DOHH2 (cell line): ENCODE measurements at regions not wholly inside any gene's neighbourhood (a gene's known extent, or its start where the extent isn't known, plus 50 kb on each side); places are given as distances from the start of the nearest gene placed in this dataset.

Experiments
- H3F3A ChIP-seq: fragments of 200-600 bp; sonication (generic), shearing (Covaris generic); 2 replicates; pipeline ENCODE4 v1.6.0; 2016; ENCODE audit warnings: antibody characterized with exemption, mild to moderate bottlenecking; ENCODE audit not compliant: control insufficient read depth, insufficient read depth
- H3K27ac ChIP-seq: fragments of 200-600 bp; sonication (generic); 2 replicates; pipeline ENCODE4 v1.5.1; 2014; ENCODE audit warnings: low read depth, mild to moderate bottlenecking, low read length, moderate library complexity
- H3K27me3 ChIP-seq: fragments of 200-600 bp; sonication (generic); 2 replicates; pipeline ENCODE4 v1.6.1; 2014; ENCODE audit warnings: mild to moderate bottlenecking, low read length, mixed read lengths; ENCODE audit not compliant: control insufficient read depth
- H3K36me3 ChIP-seq: fragments of 200-600 bp; sonication (generic); 2 replicates; pipeline ENCODE4 v1.6.1; 2014; ENCODE audit warnings: mild to moderate bottlenecking, low read length, moderate library complexity, mixed read lengths; ENCODE audit not compliant: control insufficient read depth
- H3K4me1 ChIP-seq: fragments of 200-600 bp; sonication (generic); 2 replicates; pipeline ENCODE4 v1.6.1; 2014; ENCODE audit warnings: mild to moderate bottlenecking, low read length, mixed read lengths; ENCODE audit not compliant: control insufficient read depth
- H3K4me2 ChIP-seq: fragments of 200-600 bp; sonication (generic); 2 replicates; pipeline ENCODE4 v1.6.0; 2014; ENCODE audit warnings: mild to moderate bottlenecking, low read length, moderate library complexity
- H3K4me3 ChIP-seq: fragments of 200-600 bp; sonication (generic); 2 replicates; pipeline ENCODE4 v1.5.1; 2014; ENCODE audit warnings: mild to moderate bottlenecking, low read length, mixed read lengths
- H3K79me2 ChIP-seq: fragments of 200-600 bp; sonication (generic); 2 replicates; pipeline ENCODE4 v1.6.1; 2014; ENCODE audit warnings: mild to moderate bottlenecking, low read length, mixed read lengths; ENCODE audit not compliant: control insufficient read depth
- H3K9me2 ChIP-seq: fragments of 200-600 bp; sonication (generic); replicated peaks from 2 replicates; pipeline ENCODE4 v1.6.1; 2014; ENCODE audit warnings: mild to moderate bottlenecking, low read length, mixed read lengths; ENCODE audit not compliant: control insufficient read depth
- H3K9me3 ChIP-seq: fragments of 200-600 bp; sonication (generic); 2 replicates; pipeline ENCODE4 v1.6.1; 2014; ENCODE audit warnings: antibody characterized with exemption, low read length, mixed read lengths; ENCODE audit not compliant: control insufficient read depth, insufficient read depth
- H4K20me1 ChIP-seq: fragments of 200-600 bp; sonication (generic); 2 replicates; pipeline ENCODE4 v1.6.0; 2014; ENCODE audit warnings: low read depth, mild to moderate bottlenecking, antibody characterized with exemption, low read length, moderate library complexity; ENCODE audit not compliant: control insufficient read depth, insufficient read depth
- EZH2phosphoT487 ChIP-seq: fragments of 200-600 bp; sonication (generic); IDR thresholded peaks from 2 replicates; pipeline ENCODE4 v1.6.1; 2017; ENCODE audit warnings: borderline replicate concordance, mild to moderate bottlenecking, antibody characterized with exemption, low read length, moderate library complexity, mixed read lengths
- TF ChIP-seq, protein P1 (sequence below): fragments of 200-600 bp; sonication (generic); IDR thresholded peaks from one replicate; pipeline ENCODE4 v1.5.1; 2014; ENCODE audit warnings: antibody characterized with exemption, mild to moderate bottlenecking, low read depth, low read length; ENCODE audit not compliant: poor library complexity, severe bottlenecking

DNA sequence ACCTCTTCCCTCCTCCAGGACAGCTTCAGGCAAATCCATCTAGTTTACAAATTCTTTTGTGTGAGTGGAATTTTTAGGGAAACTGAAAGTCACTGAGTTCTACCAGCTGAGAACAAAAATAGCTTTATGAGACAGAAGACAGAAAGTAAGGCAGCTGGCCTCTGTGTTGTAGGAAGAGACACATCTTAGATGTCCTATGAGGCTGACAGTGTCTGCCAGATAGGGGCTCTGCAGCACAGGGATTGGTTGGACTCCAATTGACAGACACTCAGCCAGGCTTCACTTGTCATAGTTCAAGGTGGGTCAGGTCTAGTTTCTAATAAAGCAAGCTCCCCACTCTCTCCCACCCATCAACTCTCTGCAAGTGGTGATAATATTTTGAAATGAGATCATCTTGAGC, 574.9 kb downstream of the CCSER2 start:
- H3K36me3 ChIP-seq = no peaks in the 10 kb centered on the region
- TF ChIP-seq EZH2phosphoT487 = no peak
- H3F3A ChIP-seq = no peaks in the 10 kb centered on the region
- H3K9me3 ChIP-seq = no peaks in the 10 kb centered on the region
- no peaks in the 10 kb centered on the region for H3K27me3 ChIP-seq
- H3K79me2 ChIP-seq = no peaks in the 10 kb centered on the region
- no peak overlapping the region for H3K4me3 ChIP-seq
- no peaks in the 10 kb centered on the region for H3K4me1 ChIP-seq
- H3K27ac ChIP-seq = no peak overlapping the region
- H3K4me2 ChIP-seq = no peak overlapping the region
- H4K20me1 ChIP-seq = no peaks in the 10 kb centered on the region
- no peaks in the 10 kb centered on the region for H3K9me2 ChIP-seq

DNA sequence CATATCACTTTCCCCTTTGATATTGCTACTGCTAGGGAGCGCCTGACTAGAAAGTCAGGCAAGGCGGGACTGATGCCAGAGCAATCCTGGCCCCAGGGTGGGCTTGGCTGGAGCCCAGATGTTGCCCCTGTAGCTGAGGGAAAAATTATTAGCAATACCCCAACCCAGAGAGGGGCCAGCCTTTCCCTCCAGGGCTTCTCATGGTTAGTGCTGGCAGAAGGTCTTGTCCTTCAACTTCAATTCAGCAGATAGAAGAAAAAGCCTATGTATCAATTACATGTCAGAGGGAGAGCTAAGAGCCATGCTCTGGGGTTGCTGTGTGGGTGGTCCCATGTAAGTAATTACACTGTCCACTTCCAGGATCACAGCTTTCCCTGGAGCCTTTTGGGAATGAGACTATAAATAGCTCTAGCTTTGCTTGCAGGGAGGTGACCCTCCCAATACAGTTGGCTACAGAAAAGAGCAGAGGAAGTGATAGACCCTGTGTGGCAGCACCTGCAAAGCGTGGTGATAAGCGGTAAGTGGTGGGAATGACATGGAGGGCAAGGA, 579.1 kb downstream of the CCSER2 start:
- Histone ChIP-seq H3K36me3 (no peaks in the 10 kb centered on the region), H3K79me2 (no peaks in the 10 kb centered on the region), H3K27ac (no peak overlapping the region), H3K4me2 (no peak overlapping the region), H3F3A (no peaks in the 10 kb centered on the region), H3K4me3 (no peak overlapping the region), H3K9me3 (no peaks in the 10 kb centered on the region), H3K4me1 (no peaks in the 10 kb centered on the region), H3K9me2 (no peaks in the 10 kb centered on the region), H3K27me3 (no peaks in the 10 kb centered on the region), H4K20me1 (no peaks in the 10 kb centered on the region)
- TF ChIP-seq EZH2phosphoT487 = no peak
- TF ChIP-seq, protein P1, sequence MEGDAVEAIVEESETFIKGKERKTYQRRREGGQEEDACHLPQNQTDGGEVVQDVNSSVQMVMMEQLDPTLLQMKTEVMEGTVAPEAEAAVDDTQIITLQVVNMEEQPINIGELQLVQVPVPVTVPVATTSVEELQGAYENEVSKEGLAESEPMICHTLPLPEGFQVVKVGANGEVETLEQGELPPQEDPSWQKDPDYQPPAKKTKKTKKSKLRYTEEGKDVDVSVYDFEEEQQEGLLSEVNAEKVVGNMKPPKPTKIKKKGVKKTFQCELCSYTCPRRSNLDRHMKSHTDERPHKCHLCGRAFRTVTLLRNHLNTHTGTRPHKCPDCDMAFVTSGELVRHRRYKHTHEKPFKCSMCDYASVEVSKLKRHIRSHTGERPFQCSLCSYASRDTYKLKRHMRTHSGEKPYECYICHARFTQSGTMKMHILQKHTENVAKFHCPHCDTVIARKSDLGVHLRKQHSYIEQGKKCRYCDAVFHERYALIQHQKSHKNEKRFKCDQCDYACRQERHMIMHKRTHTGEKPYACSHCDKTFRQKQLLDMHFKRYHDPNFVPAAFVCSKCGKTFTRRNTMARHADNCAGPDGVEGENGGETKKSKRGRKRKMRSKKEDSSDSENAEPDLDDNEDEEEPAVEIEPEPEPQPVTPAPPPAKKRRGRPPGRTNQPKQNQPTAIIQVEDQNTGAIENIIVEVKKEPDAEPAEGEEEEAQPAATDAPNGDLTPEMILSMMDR = no peak

DNA sequence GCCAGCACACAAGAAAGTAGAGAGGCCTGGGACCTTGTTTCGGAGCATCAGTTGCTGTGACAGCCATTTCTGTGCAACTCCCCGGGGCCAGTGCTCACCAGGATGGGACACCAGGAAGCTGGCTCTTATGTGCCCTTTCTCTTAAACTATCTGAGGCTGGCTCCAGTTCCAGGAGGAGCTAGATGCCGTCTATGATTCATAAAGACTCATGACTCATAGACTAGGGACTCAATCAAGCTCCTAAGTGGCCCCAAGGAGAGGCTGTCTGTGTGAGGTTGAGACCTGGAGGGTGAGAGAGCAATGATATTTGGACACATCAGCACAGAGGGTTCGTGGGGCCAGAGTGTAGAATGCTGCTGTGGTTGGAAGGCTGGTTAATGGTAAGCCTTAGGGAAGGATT, 580.1 kb downstream of the CCSER2 start:
- Histone ChIP-seq H3K9me2 (no peaks in the 10 kb centered on the region), H3K4me2 (no peak overlapping the region), H3K4me3 (no peak overlapping the region), H3K36me3 (no peaks in the 10 kb centered on the region), H4K20me1 (no peaks in the 10 kb centered on the region), H3K79me2 (no peaks in the 10 kb centered on the region), H3K4me1 (no peaks in the 10 kb centered on the region), H3K27me3 (no peaks in the 10 kb centered on the region), H3F3A (no peaks in the 10 kb centered on the region), H3K27ac (no peak overlapping the region), H3K9me3 (no peaks in the 10 kb centered on the region)
- TF ChIP-seq, protein P1 = no peak
- TF ChIP-seq EZH2phosphoT487 = no peak

DNA sequence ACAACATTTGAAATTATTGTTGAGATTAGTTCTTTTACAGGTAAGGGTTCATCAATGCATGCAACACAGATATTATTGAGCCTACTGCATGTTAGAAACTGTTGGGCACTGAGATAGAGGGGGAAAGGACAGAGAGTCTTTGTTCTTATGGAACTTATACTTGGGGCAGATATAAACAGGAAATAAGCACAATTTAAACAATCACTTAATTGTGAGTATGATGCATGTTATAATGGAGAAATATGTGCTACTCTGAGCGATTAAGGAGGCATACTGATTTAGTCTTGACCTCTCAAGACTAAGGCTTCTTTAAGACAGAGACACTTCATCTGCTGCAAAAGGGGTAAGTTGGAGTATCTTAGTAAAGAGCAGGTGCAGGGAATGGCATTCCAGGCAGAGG, 593.3 kb downstream of the CCSER2 start:
- H3K4me1 ChIP-seq = no peaks in the 10 kb centered on the region
- H3F3A ChIP-seq = no peaks in the 10 kb centered on the region
- H3K36me3 ChIP-seq = no peaks in the 10 kb centered on the region
- no peak overlapping the region for H3K4me2 ChIP-seq
- H3K79me2 ChIP-seq = no peaks in the 10 kb centered on the region
- no peak overlapping the region for H3K27ac ChIP-seq
- H3K4me3 ChIP-seq = no peak overlapping the region
- H3K9me2 ChIP-seq = no peaks in the 10 kb centered on the region
- no peaks in the 10 kb centered on the region for H4K20me1 ChIP-seq
- TF ChIP-seq, protein P1 = no peak
- TF ChIP-seq EZH2phosphoT487 = no peak
- H3K9me3 ChIP-seq = no peaks in the 10 kb centered on the region
- no peaks in the 10 kb centered on the region for H3K27me3 ChIP-seq
